Endothelial cell of umbilical vein (primary cell): ENCODE measurements at regions not wholly inside any gene's neighbourhood (a gene's known extent, or its start where the extent isn't known, plus 50 kb on each side); places are given as distances from the start of the nearest gene placed in this dataset.

Experiments used
- BruUV-seq: library from RNA; stranded (reverse); fragments of 400-500 nt; replicated peaks from 2 replicates; lab custom pipeline; 2021; lab: Mats Ljungman, UMichigan
- CTCF ChIA-PET: fragments of 300-600, 350-600 bp; sonication (Branson Sonifier 250); formaldehyde crosslinking; loops from one replicate; lab custom pipeline; 2021; ENCODE audit warnings: antibody characterized with exemption, inconsistent platforms; lab: Charles Lee
- POLR2A ChIA-PET: fragments of 300-600, 350-600 bp; sonication (Branson Sonifier 250); formaldehyde crosslinking; loops from one replicate; lab custom pipeline; 2021; ENCODE audit warnings: antibody characterized with exemption, inconsistent platforms; lab: Charles Lee
- DNase-seq: peaks from one replicate; pipeline ENCODE4 v3.0.0-alpha.2; 2011; ENCODE audit warnings: low read depth, low spot score
- FAIRE-seq: peaks from 2 replicates; lab custom pipeline; 2011; peaks lifted over from hg19 to GRCh38; lab: Jason Lieb, UNC
- H2AFZ ChIP-seq: 2 replicates; pipeline ENCODE4 v1.6.0; 2012; ENCODE audit warnings: low read depth, low read length, control low read depth, inconsistent platforms
- H3K27ac ChIP-seq: 2 replicates; pipeline ENCODE4 v1.5.1; 2011; ENCODE audit warnings: low read depth, mild to moderate bottlenecking, control low read depth, low read length, moderate library complexity; ENCODE audit not compliant: insufficient read depth
- H3K27me3 ChIP-seq, 2 experiments: 2 replicates each; pipeline versions ENCODE4 v1.6.0 to v1.6.1; 2011; ENCODE audit warnings: low read length in 2 of 2, mixed read lengths in 1 of 2; ENCODE audit not compliant: control insufficient read depth in 2 of 2, insufficient read depth in 2 of 2
- H3K36me3 ChIP-seq, 2 experiments: 2 replicates in 1 of 2; 3 replicates in 1 of 2; pipeline ENCODE4 v1.5.1; 2011; ENCODE audit warnings: low read length in 2 of 2, mild to moderate bottlenecking in 1 of 2, moderate library complexity in 1 of 2; ENCODE audit not compliant: control insufficient read depth in 2 of 2, insufficient read depth in 2 of 2; ENCODE audit errors: extremely low read depth in 1 of 2
- H3K4me1 ChIP-seq: 3 replicates; pipeline ENCODE4 v1.5.1; 2011; ENCODE audit warnings: mild to moderate bottlenecking, low read length; ENCODE audit not compliant: control insufficient read depth, insufficient read depth; ENCODE audit errors: extremely low read depth
- H3K4me2 ChIP-seq: 2 replicates; pipeline ENCODE4 v1.6.1; 2011; ENCODE audit warnings: low read length, control low read depth, mixed read lengths; ENCODE audit not compliant: insufficient read depth
- H3K4me3 ChIP-seq, 3 experiments: fragments of 200-600 bp in 1 of 3; sonication (generic), shearing (Covaris generic) in 1 of 3; replicated peaks in 1 of 3; 2 replicates each; pipeline ENCODE4 v1.5.1; 2011 to 2016; ENCODE audit warnings: control low read depth in 3 of 3, low read length in 3 of 3, mild to moderate bottlenecking in 2 of 3, inconsistent platforms in 1 of 3, low read depth in 1 of 3, moderate library complexity in 1 of 3; ENCODE audit not compliant: insufficient read depth in 1 of 3
- H3K79me2 ChIP-seq: 2 replicates; pipeline ENCODE4 v1.6.0; 2012; ENCODE audit warnings: low read length, inconsistent platforms; ENCODE audit not compliant: control insufficient read depth, insufficient read depth
- H3K9ac ChIP-seq: replicated peaks from 2 replicates; pipeline ENCODE3; 2011; ENCODE audit warnings: low read length, control low read depth; ENCODE audit not compliant: insufficient read depth; ENCODE audit errors: extremely low read depth
- H3K9me1 ChIP-seq: replicated peaks from 3 replicates; pipeline ENCODE4 v1.6.0; 2011; ENCODE audit warnings: mild to moderate bottlenecking, low read length; ENCODE audit not compliant: control insufficient read depth, insufficient read depth; ENCODE audit errors: extremely low read depth
- H3K9me3 ChIP-seq: replicated peaks from 2 replicates; pipeline ENCODE4 v1.5.1; 2012; ENCODE audit warnings: low read length, inconsistent platforms; ENCODE audit not compliant: control insufficient read depth, insufficient read depth
- H4K20me1 ChIP-seq: replicated peaks from 2 replicates; pipeline ENCODE3; 2011; ENCODE audit warnings: mild to moderate bottlenecking, low read length; ENCODE audit not compliant: control insufficient read depth, insufficient read depth; ENCODE audit errors: extremely low read depth
- CTCF ChIP-seq, 2 donors: IDR thresholded peaks; 1 replicate in 1 of 2; 2 replicates in 1 of 2; pipeline ENCODE4 v1.5.1; 2011; ENCODE audit warnings: low read length in 2 of 2, mild to moderate bottlenecking in 2 of 2, moderate library complexity in 2 of 2, control low read depth in 1 of 2, inconsistent platforms in 1 of 2, low read depth in 1 of 2; ENCODE audit not compliant: insufficient read depth in 1 of 2; ENCODE audit errors: extremely low read depth in 1 of 2
- EZH2 ChIP-seq: IDR thresholded peaks from 2 replicates; pipeline ENCODE4 v1.6.1; 2012; ENCODE audit warnings: borderline replicate concordance, low read depth, mild to moderate bottlenecking, moderate library complexity, low read length, inconsistent platforms; ENCODE audit not compliant: severe bottlenecking
- FOS ChIP-seq: IDR thresholded peaks from 2 replicates; pipeline ENCODE4 v1.6.1; 2011; ENCODE audit warnings: mild to moderate bottlenecking, low read length, moderate library complexity, borderline replicate concordance; ENCODE audit not compliant: insufficient read depth
- GATA2 ChIP-seq: IDR thresholded peaks from 2 replicates; pipeline ENCODE4 v1.7.0; 2011; ENCODE audit warnings: low read depth, mild to moderate bottlenecking, moderate library complexity, mixed read lengths, low read length; ENCODE audit not compliant: insufficient read length, insufficient read depth
- JUN ChIP-seq: IDR thresholded peaks from 2 replicates; pipeline ENCODE4 v1.6.1; 2011; ENCODE audit warnings: borderline replicate concordance, low read depth; ENCODE audit not compliant: insufficient read length, insufficient read depth
- MAX ChIP-seq: IDR thresholded peaks from 2 replicates; pipeline ENCODE4 v1.6.1; 2011; ENCODE audit not compliant: insufficient read depth, insufficient read length
- MYC ChIP-seq: IDR thresholded peaks from one replicate; pipeline ENCODE4 v1.6.1; 2011; ENCODE audit warnings: mild to moderate bottlenecking, low read depth, low read length
- POLR2A ChIP-seq: IDR thresholded peaks from 2 replicates; pipeline ENCODE4 v1.6.1; 2012; ENCODE audit warnings: low read depth, mild to moderate bottlenecking, control low read depth, low read length
- POLR2AphosphoS5 ChIP-seq: IDR thresholded peaks from 2 replicates; pipeline ENCODE4 v1.6.1; 2012; ENCODE audit warnings: low read depth, mild to moderate bottlenecking, control low read depth, low read length, moderate library complexity; ENCODE audit not compliant: insufficient read depth
- dilution Hi-C: fragments of 300-500 bp; cut with MboI; formaldehyde crosslinking; loops from one replicate; pipeline ENCODE4 v1.15.0; 2019; ENCODE audit warnings: low sequenced_read_pairs; ENCODE audit not compliant: extremely low pct_ligation_motif_present
- intact Hi-C: fragments of 100-400 bp; cut with micrococcal nuclease; formaldehyde crosslinking; loops from one replicate; pipeline ENCODE4 v1.10.0; 2022

- Histone ChIP-seq H2AFZ (no peak overlapping the region), H3K4me2 (no peak overlapping the region), H3K4me1 (no peaks in the 10 kb centered on the region), H3K27ac (no peak overlapping the region), H3K9me1 (no peaks in the 10 kb centered on the region), H3K36me3 (no peaks in the 10 kb centered on the region), H3K79me2 (no peaks in the 10 kb centered on the region), H3K9me3 (no peaks in the 10 kb centered on the region), H3K9ac (no peak overlapping the region), H3K27me3 (no peaks in the 10 kb centered on the region), H4K20me1 (no peaks in the 10 kb centered on the region), H3K4me3 (no peak overlapping the region)
- DNase-seq (no peak), FAIRE-seq (no peak)
- ChIA-PET CTCF (no interaction called here), POLR2A (no interaction called here)
- no TSS peak for BruUV-seq
- intact Hi-C loops (no loop called here), dilution Hi-C loops (no loop called here)
- TF ChIP-seq EZH2 = no peak
- TF ChIP-seq MAX = no peak
- TF ChIP-seq POLR2A = no peak
- no peak for TF ChIP-seq JUN
- TF ChIP-seq CTCF (IDR thresholded peaks at IDR 0.05; ENCODE audit: extremely low read depth in 1 of 2, insufficient read depth in 1 of 2, low read depth in 1 of 2, low read length in 2 of 2) = no peak
- no peak for TF ChIP-seq FOS
- TF ChIP-seq POLR2AphosphoS5 = no peak
- TF ChIP-seq GATA2 = no peak
- TF ChIP-seq MYC = no peak
Observed at GRCh38 chr4:27176400-27176799, 315.8 kb downstream of the STIM2 start.
